ENCODE measurements at regions not wholly inside any gene's neighbourhood (a gene's known extent, or its start where the extent isn't known, plus 50 kb on each side); places are given as distances from the start of the nearest gene placed in this dataset.
"Not testable (repeated sequence)": the region's sequence is repeated elsewhere in the genome, so short reads cannot be mapped to it uniquely, and the experiment has no call there.

DNA sequence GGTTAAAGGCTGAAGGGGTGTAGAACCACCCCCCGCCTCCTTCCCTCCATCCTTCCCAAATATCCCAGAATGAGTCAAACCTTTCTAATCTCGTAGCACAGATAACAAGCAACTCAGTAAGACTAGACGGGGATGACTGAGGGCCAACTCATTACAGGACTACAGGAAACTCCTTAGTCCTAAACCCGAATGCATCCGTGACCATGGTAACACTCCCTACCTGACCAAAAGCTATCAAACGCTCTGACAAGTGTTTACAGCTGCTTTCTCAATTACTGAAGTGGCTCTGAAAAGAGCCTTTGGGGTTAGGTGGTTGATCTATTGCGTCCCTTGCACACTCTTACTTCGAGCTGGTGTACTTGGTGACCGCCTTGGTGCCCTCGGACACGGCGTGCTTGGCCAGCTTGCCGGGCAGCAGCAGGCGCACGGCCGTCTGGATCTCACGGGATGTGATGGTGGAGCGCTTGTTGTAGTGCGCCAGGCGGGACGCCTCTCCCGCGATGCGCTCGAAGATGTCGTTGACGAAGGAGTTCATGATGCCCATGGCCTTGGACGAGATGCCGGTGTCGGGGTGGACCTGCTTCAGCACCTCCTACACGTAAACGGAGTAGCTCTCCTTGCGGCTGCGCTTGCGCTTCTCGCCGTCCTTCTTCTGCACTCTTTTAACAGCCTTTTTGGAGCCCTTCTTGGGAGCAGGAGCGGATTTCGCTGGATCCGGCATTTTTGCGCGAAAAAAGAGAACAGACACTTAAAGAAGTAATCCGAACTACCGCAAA is 67.4 kb downstream of the FAM72B start:
- not testable (repeated sequence) for H3K36me3 ChIP-seq (ENCODE audit: low read length); H3K4me2 ChIP-seq (ENCODE audit: low read depth, low read length, poor library complexity, severe bottlenecking); H3K27ac ChIP-seq (ENCODE audit: low read depth, low read length); H3K9me2 ChIP-seq (replicated peaks; ENCODE audit: insufficient read depth, low read length); H4K20me1 ChIP-seq (ENCODE audit: low read depth, low read length); H2AFZ ChIP-seq (ENCODE audit: low read depth, low read length, severe bottlenecking); H3K27me3 ChIP-seq (ENCODE audit: low read length); H3K79me2 ChIP-seq (ENCODE audit: insufficient read depth, low read length); H3K9me3 ChIP-seq (ENCODE audit: insufficient read depth, low read length); H3F3A ChIP-seq (ENCODE audit: insufficient read depth); H3K4me3 ChIP-seq (ENCODE audit: insufficient read depth, low read length, poor library complexity, severe bottlenecking); H3K9ac ChIP-seq (ENCODE audit: low read length)

- H3K9me2 ChIP-seq (replicated peaks; ENCODE audit: insufficient read depth, low read length); H3K79me2 ChIP-seq (ENCODE audit: insufficient read depth, low read length); H4K20me1 ChIP-seq (ENCODE audit: low read depth, low read length); H3F3A ChIP-seq (ENCODE audit: insufficient read depth); H3K27ac ChIP-seq (ENCODE audit: low read depth, low read length); H3K36me3 ChIP-seq (ENCODE audit: low read length); H3K4me2 ChIP-seq (ENCODE audit: low read depth, low read length, poor library complexity, severe bottlenecking); H3K9ac ChIP-seq (ENCODE audit: low read length); H3K9me3 ChIP-seq (ENCODE audit: insufficient read depth, low read length); H2AFZ ChIP-seq (ENCODE audit: low read depth, low read length, severe bottlenecking); H3K27me3 ChIP-seq (ENCODE audit: low read length); H3K4me3 ChIP-seq (ENCODE audit: insufficient read depth, low read length, poor library complexity, severe bottlenecking): not testable (repeated sequence)
These were observed 66.9 kb downstream of the FAM72B start for GRCh38 chr1:121117298-121117611.

- H3K79me2 ChIP-seq (ENCODE audit: insufficient read depth, low read length); H3K4me2 ChIP-seq (ENCODE audit: low read depth, low read length, poor library complexity, severe bottlenecking); H3F3A ChIP-seq (ENCODE audit: insufficient read depth); H3K27ac ChIP-seq (ENCODE audit: low read depth, low read length); H3K4me3 ChIP-seq (ENCODE audit: insufficient read depth, low read length, poor library complexity, severe bottlenecking); H4K20me1 ChIP-seq (ENCODE audit: low read depth, low read length); H3K9me2 ChIP-seq (replicated peaks; ENCODE audit: insufficient read depth, low read length); H3K36me3 ChIP-seq (ENCODE audit: low read length); H2AFZ ChIP-seq (ENCODE audit: low read depth, low read length, severe bottlenecking); H3K9ac ChIP-seq (ENCODE audit: low read length); H3K27me3 ChIP-seq (ENCODE audit: low read length); H3K9me3 ChIP-seq (ENCODE audit: insufficient read depth, low read length): not testable (repeated sequence)
These were observed 66.3 kb downstream of the FAM72B start for GRCh38 chr1:121117622-121118479.
